ENCODE measurements at regions not wholly inside any gene's neighbourhood (a gene's known extent, or its start where the extent isn't known, plus 50 kb on each side); places are given as distances from the start of the nearest gene placed in this dataset.
A peak's percentile ranks its signal among the peaks of the same experiment; 100 is the strongest.

DNA sequence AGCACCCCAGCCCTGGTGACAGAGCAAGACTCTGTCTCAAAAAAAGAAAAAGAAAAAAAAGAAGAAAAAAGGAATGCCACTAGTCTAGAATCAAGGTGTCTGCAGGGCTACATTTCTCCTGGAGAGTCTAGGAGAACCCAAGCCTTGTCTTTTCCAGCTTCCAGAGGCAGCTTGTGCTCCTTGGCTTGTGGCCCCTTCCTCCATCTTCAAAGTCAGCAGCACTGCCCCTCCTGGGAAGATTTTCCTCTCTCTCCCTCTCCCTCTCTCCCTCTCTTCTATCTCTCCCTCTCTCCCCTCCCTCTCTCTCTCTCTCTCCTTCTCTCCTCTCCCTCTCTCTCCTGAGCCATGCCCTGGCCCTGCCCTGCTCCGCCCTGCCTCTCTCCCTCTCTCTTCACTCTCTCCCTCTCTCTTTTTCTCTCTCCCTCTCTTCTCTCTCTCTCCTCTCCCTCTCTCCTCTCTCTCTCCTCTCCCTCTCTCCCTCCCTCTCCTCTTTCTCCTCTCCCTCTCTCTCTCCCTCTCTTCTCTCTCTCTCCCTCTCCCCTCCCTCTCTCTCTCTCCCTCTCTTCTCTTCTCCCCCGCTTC, 97.7 kb upstream of the FGF3 start:
- no peak for DNase-seq
- Histone ChIP-seq H3K4me1 (ENCODE audit: insufficient read depth) (peaks cover 12% of the 10 kb centered on the region), H3K36me3 (no peaks in the 10 kb centered on the region), H3K4me3 (no peak overlapping the region), H3K27me3 (no peaks in the 10 kb centered on the region), H3K27ac (no peak overlapping the region), H3K9me3 (no peaks in the 10 kb centered on the region)
- WGBS, 3 donors: 63 to 86% (median 69%) methylated on average over 1 to 2 of the region's 2 CpGs
- intact Hi-C loops (cut with DNase I): loop anchor here in 2 of 4 donors (5.0 to 10.0 kb wide), 2 partner anchors 280 to 548 kb away; no protein-coding TSS in a partner anchor
- TF ChIP-seq, protein P1, sequence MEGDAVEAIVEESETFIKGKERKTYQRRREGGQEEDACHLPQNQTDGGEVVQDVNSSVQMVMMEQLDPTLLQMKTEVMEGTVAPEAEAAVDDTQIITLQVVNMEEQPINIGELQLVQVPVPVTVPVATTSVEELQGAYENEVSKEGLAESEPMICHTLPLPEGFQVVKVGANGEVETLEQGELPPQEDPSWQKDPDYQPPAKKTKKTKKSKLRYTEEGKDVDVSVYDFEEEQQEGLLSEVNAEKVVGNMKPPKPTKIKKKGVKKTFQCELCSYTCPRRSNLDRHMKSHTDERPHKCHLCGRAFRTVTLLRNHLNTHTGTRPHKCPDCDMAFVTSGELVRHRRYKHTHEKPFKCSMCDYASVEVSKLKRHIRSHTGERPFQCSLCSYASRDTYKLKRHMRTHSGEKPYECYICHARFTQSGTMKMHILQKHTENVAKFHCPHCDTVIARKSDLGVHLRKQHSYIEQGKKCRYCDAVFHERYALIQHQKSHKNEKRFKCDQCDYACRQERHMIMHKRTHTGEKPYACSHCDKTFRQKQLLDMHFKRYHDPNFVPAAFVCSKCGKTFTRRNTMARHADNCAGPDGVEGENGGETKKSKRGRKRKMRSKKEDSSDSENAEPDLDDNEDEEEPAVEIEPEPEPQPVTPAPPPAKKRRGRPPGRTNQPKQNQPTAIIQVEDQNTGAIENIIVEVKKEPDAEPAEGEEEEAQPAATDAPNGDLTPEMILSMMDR (IDR thresholded peaks at IDR 0.05): no peak
- TF ChIP-seq POLR2A (IDR thresholded peaks at IDR 0.05) (no peak), EP300 (IDR thresholded peaks at IDR 0.05) (no peak)

GRCh38 chr11:69917529-69917928, 98.3 kb upstream of the FGF3 start:
- Histone ChIP-seq H3K27ac (no peak overlapping the region), H3K4me1 (ENCODE audit: insufficient read depth) (peaks cover 12% of the 10 kb centered on the region), H3K4me3 (no peak overlapping the region), H3K9me3 (no peaks in the 10 kb centered on the region), H3K27me3 (no peaks in the 10 kb centered on the region), H3K36me3 (no peaks in the 10 kb centered on the region)
- TF ChIP-seq EP300 (IDR thresholded peaks at IDR 0.05): no peak
- TF ChIP-seq POLR2A (IDR thresholded peaks at IDR 0.05): no peak
- TF ChIP-seq, protein P1 (IDR thresholded peaks at IDR 0.05): no peak
- no peak for DNase-seq
- intact Hi-C loops (cut with DNase I): loop anchor here in 2 of 4 donors (5.0 to 10.0 kb wide), 2 partner anchors 280 to 547 kb away; no protein-coding TSS in a partner anchor
- 40 to 64% (median 53%) methylated on average over 2 of the region's 2 CpGs for WGBS, 3 donors

GRCh38 chr11:69918231-69918937, 99.2 kb upstream of the FGF3 start:
- TF ChIP-seq, protein P1 (IDR thresholded peaks at IDR 0.05): no peak
- TF ChIP-seq EP300 (IDR thresholded peaks at IDR 0.05) (no peak), POLR2A (IDR thresholded peaks at IDR 0.05) (no peak)
- H3K4me3 ChIP-seq: no peak overlapping the region
- intact Hi-C loops (cut with DNase I): loop anchor here in 3 of 4 donors (2.0 to 10.0 kb wide), 4 partner anchors 158 to 546 kb away; no protein-coding TSS in a partner anchor
- H3K4me1 ChIP-seq (ENCODE audit: insufficient read depth): peaks cover 12% of the 10 kb centered on the region
- no peak overlapping the region for H3K27ac ChIP-seq
- H3K36me3 ChIP-seq: no peaks in the 10 kb centered on the region
- DNase-seq: peak in 1 of 5 donors; percentile 42
- no peaks in the 10 kb centered on the region for H3K9me3 ChIP-seq
- no peaks in the 10 kb centered on the region for H3K27me3 ChIP-seq
- WGBS, 3 donors: 40 to 48% (median 46%) methylated on average over 37 to 38 of the region's 38 CpGs

- H3K36me3 ChIP-seq: no peaks in the 10 kb centered on the region
- TF ChIP-seq EP300 (IDR thresholded peaks at IDR 0.05) (no peak), POLR2A (IDR thresholded peaks at IDR 0.05) (no peak)
- TF ChIP-seq, protein P1 (IDR thresholded peaks at IDR 0.05): peak; percentile 88 to 100 (median 91)
- H3K27me3 ChIP-seq: no peaks in the 10 kb centered on the region
- no peak overlapping the region for H3K4me3 ChIP-seq
- H3K4me1 ChIP-seq (ENCODE audit: insufficient read depth): peaks cover 12% of the 10 kb centered on the region
- intact Hi-C loops (cut with DNase I): loop anchor here in 3 of 4 donors (2.0 to 10.0 kb wide), 4 partner anchors 158 to 546 kb away; no protein-coding TSS in a partner anchor
- peak; percentile 78 to 90 (median 86) for DNase-seq
- no peaks in the 10 kb centered on the region for H3K9me3 ChIP-seq
- WGBS, 3 donors: 27 to 32% (median 31%) methylated on average over 32 of the region's 32 CpGs
- H3K27ac ChIP-seq: no peak overlapping the region
Measured at GRCh38 chr11:69918938-69919650, 99.9 kb upstream of the FGF3 start.

Measured in ovary (tissue), 7 donors.